DOHH2 (cell line): ENCODE measurements at regions not wholly inside any gene's neighbourhood (a gene's known extent, or its start where the extent isn't known, plus 50 kb on each side); places are given as distances from the start of the nearest gene placed in this dataset.

Experiments
- H3F3A ChIP-seq: fragments of 200-600 bp; sonication (generic), shearing (Covaris generic); 2 replicates; pipeline ENCODE4 v1.6.0; 2016; ENCODE audit warnings: antibody characterized with exemption, mild to moderate bottlenecking; ENCODE audit not compliant: control insufficient read depth, insufficient read depth
- H3K27ac ChIP-seq: fragments of 200-600 bp; sonication (generic); 2 replicates; pipeline ENCODE4 v1.5.1; 2014; ENCODE audit warnings: low read depth, mild to moderate bottlenecking, low read length, moderate library complexity
- H3K27me3 ChIP-seq: fragments of 200-600 bp; sonication (generic); 2 replicates; pipeline ENCODE4 v1.6.1; 2014; ENCODE audit warnings: mild to moderate bottlenecking, low read length, mixed read lengths; ENCODE audit not compliant: control insufficient read depth
- H3K36me3 ChIP-seq: fragments of 200-600 bp; sonication (generic); 2 replicates; pipeline ENCODE4 v1.6.1; 2014; ENCODE audit warnings: mild to moderate bottlenecking, low read length, moderate library complexity, mixed read lengths; ENCODE audit not compliant: control insufficient read depth
- H3K4me1 ChIP-seq: fragments of 200-600 bp; sonication (generic); 2 replicates; pipeline ENCODE4 v1.6.1; 2014; ENCODE audit warnings: mild to moderate bottlenecking, low read length, mixed read lengths; ENCODE audit not compliant: control insufficient read depth
- H3K4me2 ChIP-seq: fragments of 200-600 bp; sonication (generic); 2 replicates; pipeline ENCODE4 v1.6.0; 2014; ENCODE audit warnings: mild to moderate bottlenecking, low read length, moderate library complexity
- H3K4me3 ChIP-seq: fragments of 200-600 bp; sonication (generic); 2 replicates; pipeline ENCODE4 v1.5.1; 2014; ENCODE audit warnings: mild to moderate bottlenecking, low read length, mixed read lengths
- H3K79me2 ChIP-seq: fragments of 200-600 bp; sonication (generic); 2 replicates; pipeline ENCODE4 v1.6.1; 2014; ENCODE audit warnings: mild to moderate bottlenecking, low read length, mixed read lengths; ENCODE audit not compliant: control insufficient read depth
- H3K9me2 ChIP-seq: fragments of 200-600 bp; sonication (generic); replicated peaks from 2 replicates; pipeline ENCODE4 v1.6.1; 2014; ENCODE audit warnings: mild to moderate bottlenecking, low read length, mixed read lengths; ENCODE audit not compliant: control insufficient read depth
- H3K9me3 ChIP-seq: fragments of 200-600 bp; sonication (generic); 2 replicates; pipeline ENCODE4 v1.6.1; 2014; ENCODE audit warnings: antibody characterized with exemption, low read length, mixed read lengths; ENCODE audit not compliant: control insufficient read depth, insufficient read depth
- H4K20me1 ChIP-seq: fragments of 200-600 bp; sonication (generic); 2 replicates; pipeline ENCODE4 v1.6.0; 2014; ENCODE audit warnings: low read depth, mild to moderate bottlenecking, antibody characterized with exemption, low read length, moderate library complexity; ENCODE audit not compliant: control insufficient read depth, insufficient read depth
- EZH2phosphoT487 ChIP-seq: fragments of 200-600 bp; sonication (generic); IDR thresholded peaks from 2 replicates; pipeline ENCODE4 v1.6.1; 2017; ENCODE audit warnings: borderline replicate concordance, mild to moderate bottlenecking, antibody characterized with exemption, low read length, moderate library complexity, mixed read lengths
- TF ChIP-seq, protein P1 (sequence below): fragments of 200-600 bp; sonication (generic); IDR thresholded peaks from one replicate; pipeline ENCODE4 v1.5.1; 2014; ENCODE audit warnings: antibody characterized with exemption, mild to moderate bottlenecking, low read depth, low read length; ENCODE audit not compliant: poor library complexity, severe bottlenecking

DNA sequence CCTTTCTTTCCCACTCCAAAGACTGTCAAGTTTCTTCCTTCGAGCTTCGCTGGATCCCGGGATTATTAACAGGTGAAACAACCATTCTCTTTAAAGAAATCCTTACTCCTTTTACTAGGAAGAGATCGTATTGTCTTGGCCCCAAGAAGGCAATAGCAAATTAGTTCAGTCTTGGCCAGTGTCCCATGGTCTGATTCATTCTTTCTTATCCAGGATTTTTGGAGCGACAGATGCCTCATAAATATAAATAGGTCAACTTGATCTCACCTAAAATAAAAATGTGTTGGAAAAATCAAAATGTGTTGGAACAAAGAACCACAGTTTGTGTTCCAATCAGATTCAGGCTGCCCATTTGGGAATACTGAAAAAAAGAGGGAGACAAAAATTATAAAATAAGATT is 140.1 kb upstream of the TMEM108 start:
- no peak overlapping the region for H3K27ac ChIP-seq
- no peaks in the 10 kb centered on the region for H3K9me3 ChIP-seq
- TF ChIP-seq EZH2phosphoT487, result no peak
- TF ChIP-seq, protein P1, sequence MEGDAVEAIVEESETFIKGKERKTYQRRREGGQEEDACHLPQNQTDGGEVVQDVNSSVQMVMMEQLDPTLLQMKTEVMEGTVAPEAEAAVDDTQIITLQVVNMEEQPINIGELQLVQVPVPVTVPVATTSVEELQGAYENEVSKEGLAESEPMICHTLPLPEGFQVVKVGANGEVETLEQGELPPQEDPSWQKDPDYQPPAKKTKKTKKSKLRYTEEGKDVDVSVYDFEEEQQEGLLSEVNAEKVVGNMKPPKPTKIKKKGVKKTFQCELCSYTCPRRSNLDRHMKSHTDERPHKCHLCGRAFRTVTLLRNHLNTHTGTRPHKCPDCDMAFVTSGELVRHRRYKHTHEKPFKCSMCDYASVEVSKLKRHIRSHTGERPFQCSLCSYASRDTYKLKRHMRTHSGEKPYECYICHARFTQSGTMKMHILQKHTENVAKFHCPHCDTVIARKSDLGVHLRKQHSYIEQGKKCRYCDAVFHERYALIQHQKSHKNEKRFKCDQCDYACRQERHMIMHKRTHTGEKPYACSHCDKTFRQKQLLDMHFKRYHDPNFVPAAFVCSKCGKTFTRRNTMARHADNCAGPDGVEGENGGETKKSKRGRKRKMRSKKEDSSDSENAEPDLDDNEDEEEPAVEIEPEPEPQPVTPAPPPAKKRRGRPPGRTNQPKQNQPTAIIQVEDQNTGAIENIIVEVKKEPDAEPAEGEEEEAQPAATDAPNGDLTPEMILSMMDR, result no peak
- no peak overlapping the region for H3K4me2 ChIP-seq
- no peaks in the 10 kb centered on the region for H3K4me1 ChIP-seq
- H3K27me3 ChIP-seq, result peaks cover 1% of the 10 kb centered on the region; the same call in 1 of the 2 replicates
- H3K36me3 ChIP-seq, result no peaks in the 10 kb centered on the region
- no peaks in the 10 kb centered on the region for H3F3A ChIP-seq
- no peaks in the 10 kb centered on the region for H3K9me2 ChIP-seq
- H3K4me3 ChIP-seq, result no peak overlapping the region
- H3K79me2 ChIP-seq, result no peaks in the 10 kb centered on the region
- H4K20me1 ChIP-seq, result no peaks in the 10 kb centered on the region

DNA sequence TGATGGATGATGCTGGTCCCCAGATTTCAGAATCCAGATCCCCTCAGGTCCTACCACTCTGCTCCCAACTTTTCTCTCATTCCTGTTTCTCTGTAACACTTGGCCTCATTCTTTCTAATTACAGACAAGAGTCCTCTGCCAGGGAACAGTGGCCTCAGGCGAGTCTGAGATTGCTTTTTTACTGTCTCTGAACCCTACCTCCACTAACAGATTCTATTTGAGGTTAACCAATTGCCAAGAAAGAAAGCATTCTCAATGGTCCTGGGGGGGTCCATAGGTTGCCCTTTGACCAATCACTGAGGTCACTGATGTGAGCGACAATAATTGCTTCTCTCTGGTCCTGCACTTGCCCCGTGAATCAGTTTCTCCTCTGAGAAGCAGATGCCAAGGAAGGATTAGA is 145.2 kb upstream of the TMEM108 start:
- Histone ChIP-seq H3K9me2 (no peaks in the 10 kb centered on the region), H3K27ac (no peak overlapping the region), H3F3A (no peaks in the 10 kb centered on the region), H3K4me2 (no peak overlapping the region), H3K4me3 (no peak overlapping the region), H3K4me1 (no peaks in the 10 kb centered on the region), H3K27me3 (peaks cover 3% of the 10 kb centered on the region; the same call in 1 of the 2 replicates), H4K20me1 (no peaks in the 10 kb centered on the region), H3K9me3 (no peaks in the 10 kb centered on the region), H3K36me3 (no peaks in the 10 kb centered on the region), H3K79me2 (no peaks in the 10 kb centered on the region)
- no peak for TF ChIP-seq EZH2phosphoT487
- TF ChIP-seq, protein P1, result no peak

DNA sequence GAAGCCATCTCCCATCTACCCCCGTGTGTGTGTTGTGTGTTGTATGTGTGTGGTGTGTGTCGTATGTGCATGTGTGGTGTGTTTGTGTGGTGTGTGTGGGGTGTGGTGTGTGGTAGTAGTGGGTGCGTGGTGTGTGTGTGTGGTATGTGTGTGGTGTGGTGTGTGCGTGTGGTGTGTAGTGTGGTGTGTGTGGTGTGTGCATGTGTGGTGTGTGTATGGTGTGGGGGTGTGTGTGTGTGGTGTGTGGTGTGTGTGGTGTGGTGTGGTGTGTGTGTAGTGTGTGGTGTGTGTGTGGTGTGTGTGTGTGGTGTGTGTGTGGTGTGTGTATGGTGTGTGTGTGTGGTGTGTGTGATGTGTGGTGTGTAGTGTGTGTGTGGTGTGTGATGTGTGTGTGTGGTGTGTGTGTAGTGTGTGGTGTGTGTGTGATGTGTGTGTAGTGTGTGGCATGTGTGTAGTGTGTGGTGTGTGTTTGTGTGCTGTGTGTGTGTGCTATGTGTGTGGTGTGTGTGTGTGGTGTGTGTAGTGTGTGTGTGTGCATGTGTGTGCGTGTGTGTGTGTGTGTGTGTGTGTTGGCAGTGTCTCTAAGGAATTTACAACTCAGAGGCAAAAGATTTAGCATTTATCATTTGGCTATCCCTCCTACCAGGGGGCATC is 156.3 kb upstream of the TMEM108 start:
- TF ChIP-seq EZH2phosphoT487, result no peak
- TF ChIP-seq, protein P1, result no peak
- Histone ChIP-seq H3K9me2 (no peaks in the 10 kb centered on the region), H3K4me2 (no peak overlapping the region), H3K36me3 (no peaks in the 10 kb centered on the region), H3K27me3 (no peaks in the 10 kb centered on the region), H3K4me3 (no peak overlapping the region), H3K4me1 (no peaks in the 10 kb centered on the region), H3K27ac (no peak overlapping the region), H3F3A (no peaks in the 10 kb centered on the region), H3K9me3 (no peaks in the 10 kb centered on the region), H4K20me1 (no peaks in the 10 kb centered on the region), H3K79me2 (no peaks in the 10 kb centered on the region)

DNA sequence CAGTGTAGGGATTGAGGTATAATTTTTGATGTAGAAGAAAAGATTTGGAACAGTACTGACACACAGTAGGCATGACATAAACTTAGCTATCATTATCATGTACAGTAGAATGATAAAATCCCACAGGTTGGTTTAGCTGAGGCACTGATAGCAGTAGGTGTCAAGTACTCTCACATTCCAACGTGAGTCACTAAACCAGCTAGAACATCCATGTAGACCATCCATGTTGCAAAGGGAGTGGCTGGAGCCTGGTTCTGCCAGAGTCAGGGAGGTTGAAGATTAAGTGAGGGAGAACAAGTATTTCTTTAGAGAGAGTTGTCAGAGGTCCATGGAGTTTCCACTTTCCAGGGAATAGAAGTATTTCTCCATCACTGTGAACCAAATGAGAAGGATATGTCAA is 157.2 kb upstream of the TMEM108 start:
- no peak overlapping the region for H3K27ac ChIP-seq
- no peak overlapping the region for H3K4me3 ChIP-seq
- H3K36me3 ChIP-seq, result no peaks in the 10 kb centered on the region

More for the DNA sequence above, 157.2 kb upstream of the TMEM108 start:
- H3K4me1 ChIP-seq, result no peaks in the 10 kb centered on the region
- H3K9me2 ChIP-seq, result no peaks in the 10 kb centered on the region
- no peaks in the 10 kb centered on the region for H3K9me3 ChIP-seq
- TF ChIP-seq, protein P1, result no peak
- no peak for TF ChIP-seq EZH2phosphoT487
- H3K79me2 ChIP-seq, result no peaks in the 10 kb centered on the region
- no peaks in the 10 kb centered on the region for H4K20me1 ChIP-seq
- H3K27me3 ChIP-seq, result no peaks in the 10 kb centered on the region
- H3F3A ChIP-seq, result no peaks in the 10 kb centered on the region
- H3K4me2 ChIP-seq, result no peak overlapping the region
